Fibroblast of lung (primary cell): ENCODE measurements at regions not wholly inside any gene's neighbourhood (a gene's known extent, or its start where the extent isn't known, plus 50 kb on each side); places are given as distances from the start of the nearest gene placed in this dataset.

ENCODE experiments used
- DNase-seq, 2 donors: peaks; one replicate each; pipeline versions ENCODE4 v3.0.0 to v3.0.0-alpha.2; 2010; ENCODE audit warnings: low read depth in 2 of 2
- H2AFZ ChIP-seq: 2 replicates; pipeline ENCODE4 v1.5.1; 2012; ENCODE audit warnings: low read length, control low read depth, inconsistent platforms
- H3K27ac ChIP-seq: 2 replicates; pipeline ENCODE4 v1.5.1; 2011; ENCODE audit warnings: low read length, control low read depth; ENCODE audit not compliant: insufficient read depth
- H3K27me3 ChIP-seq: 2 replicates; pipeline ENCODE4 v1.5.1; 2011; ENCODE audit warnings: mild to moderate bottlenecking, low read length; ENCODE audit not compliant: control insufficient read depth, insufficient read depth
- H3K36me3 ChIP-seq: 2 replicates; pipeline ENCODE4 v1.5.1; 2011; ENCODE audit warnings: low read length; ENCODE audit not compliant: control insufficient read depth, insufficient read depth
- H3K4me1 ChIP-seq: 2 replicates; pipeline ENCODE4 v1.5.1; 2011; ENCODE audit warnings: low read length; ENCODE audit not compliant: control insufficient read depth, insufficient read depth; ENCODE audit errors: extremely low read depth
- H3K4me2 ChIP-seq: 2 replicates; pipeline ENCODE4 v1.5.1; 2011; ENCODE audit warnings: low read length, control low read depth; ENCODE audit not compliant: insufficient read depth; ENCODE audit errors: extremely low read depth
- H3K4me3 ChIP-seq, 4 experiments: fragments of 200-600 bp in 1 of 4; sonication (generic) in 1 of 4; replicated peaks in 1 of 4; 2 replicates each; pipeline ENCODE4 v1.5.1; 2011 to 2016; ENCODE audit warnings: low read length in 4 of 4, low read depth in 3 of 4, mild to moderate bottlenecking in 3 of 4, control low read depth in 2 of 4, inconsistent platforms in 1 of 4, mixed read lengths in 1 of 4; ENCODE audit not compliant: insufficient read depth in 1 of 4; ENCODE audit errors: control extremely low read depth in 1 of 4
- H3K79me2 ChIP-seq: 2 replicates; pipeline ENCODE4 v1.5.1; 2012; ENCODE audit warnings: mild to moderate bottlenecking, low read length, inconsistent platforms; ENCODE audit not compliant: control insufficient read depth, insufficient read depth
- H3K9ac ChIP-seq: 2 replicates; pipeline ENCODE4 v1.5.1; 2011; ENCODE audit warnings: mild to moderate bottlenecking, low read length, control low read depth; ENCODE audit not compliant: insufficient read depth
- H3K9me3 ChIP-seq: 2 replicates; pipeline ENCODE4 v1.5.1; 2012; ENCODE audit warnings: low read depth, low read length; ENCODE audit not compliant: control insufficient read depth, insufficient read depth
- H4K20me1 ChIP-seq: 2 replicates; pipeline ENCODE4 v1.5.1; 2011; ENCODE audit warnings: low read length; ENCODE audit not compliant: control insufficient read depth, insufficient read depth; ENCODE audit errors: extremely low read depth
- CTCF ChIP-seq, 2 donors: IDR thresholded peaks in 1 of 2; conservative IDR thresholded peaks in 1 of 2; 1 replicate in 1 of 2; 2 replicates in 1 of 2; pipeline ENCODE4 v1.5.1; 2011 to 2012; ENCODE audit warnings: low read length in 2 of 2, control low read depth in 1 of 2, inconsistent platforms in 1 of 2, low read depth in 1 of 2, mild to moderate bottlenecking in 1 of 2
- EZH2 ChIP-seq: IDR thresholded peaks from 2 replicates; pipeline ENCODE4 v1.5.1; 2012; ENCODE audit warnings: low read length, control low read depth, mild to moderate bottlenecking; ENCODE audit errors: missing control alignments

GRCh38 chr19:32176591-32176990 lies 168.8 kb upstream of the ZNF507 start:
- no peak overlapping the region for H2AFZ ChIP-seq
- H3K9me3 ChIP-seq, result no peaks in the 10 kb centered on the region

GRCh38 chr19:32177686-32178085 lies 167.7 kb upstream of the ZNF507 start:
- no peak overlapping the region for H3K9ac ChIP-seq
- H2AFZ ChIP-seq, result no peak overlapping the region
- TF ChIP-seq CTCF (conservative IDR thresholded peaks at IDR 0.05 in 1 of 2, IDR thresholded peaks at IDR 0.05 in 1 of 2; ENCODE audit: low read depth in 1 of 2, low read length in 2 of 2) (no peak), EZH2 (no peak)

More at GRCh38 chr19:32176591-32176990, 168.8 kb upstream of the ZNF507 start:
- H3K27me3 ChIP-seq, result no peaks in the 10 kb centered on the region
- no peak for DNase-seq
- H3K4me3 ChIP-seq, result no peak overlapping the region
- H4K20me1 ChIP-seq, result no peaks in the 10 kb centered on the region
- TF ChIP-seq EZH2, result no peak
- TF ChIP-seq CTCF (conservative IDR thresholded peaks at IDR 0.05 in 1 of 2, IDR thresholded peaks at IDR 0.05 in 1 of 2; ENCODE audit: low read depth in 1 of 2, low read length in 2 of 2), result no peak
- no peak overlapping the region for H3K9ac ChIP-seq
- no peak overlapping the region for H3K4me2 ChIP-seq
- no peaks in the 10 kb centered on the region for H3K79me2 ChIP-seq
- no peak overlapping the region for H3K27ac ChIP-seq
- H3K4me1 ChIP-seq, result no peaks in the 10 kb centered on the region
- H3K36me3 ChIP-seq, result no peaks in the 10 kb centered on the region

GRCh38 chr19:32178401-32178800 lies 167.0 kb upstream of the ZNF507 start:
- no peaks in the 10 kb centered on the region for H3K36me3 ChIP-seq
- H3K79me2 ChIP-seq, result no peaks in the 10 kb centered on the region
- H3K27ac ChIP-seq, result no peak overlapping the region
- H3K4me1 ChIP-seq, result no peaks in the 10 kb centered on the region
- H3K4me3 ChIP-seq, result no peak overlapping the region
- no peak overlapping the region for H2AFZ ChIP-seq
- H3K9me3 ChIP-seq, result no peaks in the 10 kb centered on the region
- no peak overlapping the region for H3K4me2 ChIP-seq
- H3K27me3 ChIP-seq, result no peaks in the 10 kb centered on the region
- H3K9ac ChIP-seq, result no peak overlapping the region
- TF ChIP-seq CTCF (conservative IDR thresholded peaks at IDR 0.05 in 1 of 2, IDR thresholded peaks at IDR 0.05 in 1 of 2; ENCODE audit: low read depth in 1 of 2, low read length in 2 of 2) (no peak), EZH2 (no peak)
- no peak for DNase-seq
- H4K20me1 ChIP-seq, result no peaks in the 10 kb centered on the region

More at GRCh38 chr19:32177686-32178085, 167.7 kb upstream of the ZNF507 start:
- Histone ChIP-seq H3K36me3 (no peaks in the 10 kb centered on the region), H4K20me1 (no peaks in the 10 kb centered on the region), H3K27ac (no peak overlapping the region), H3K4me1 (no peaks in the 10 kb centered on the region), H3K9me3 (no peaks in the 10 kb centered on the region), H3K79me2 (no peaks in the 10 kb centered on the region), H3K4me3 (no peak overlapping the region), H3K4me2 (no peak overlapping the region), H3K27me3 (no peaks in the 10 kb centered on the region)
- DNase-seq, result no peak
